ENCODE measurements at regions not wholly inside any gene's neighbourhood (a gene's known extent, or its start where the extent isn't known, plus 50 kb on each side); places are given as distances from the start of the nearest gene placed in this dataset.

DNA sequence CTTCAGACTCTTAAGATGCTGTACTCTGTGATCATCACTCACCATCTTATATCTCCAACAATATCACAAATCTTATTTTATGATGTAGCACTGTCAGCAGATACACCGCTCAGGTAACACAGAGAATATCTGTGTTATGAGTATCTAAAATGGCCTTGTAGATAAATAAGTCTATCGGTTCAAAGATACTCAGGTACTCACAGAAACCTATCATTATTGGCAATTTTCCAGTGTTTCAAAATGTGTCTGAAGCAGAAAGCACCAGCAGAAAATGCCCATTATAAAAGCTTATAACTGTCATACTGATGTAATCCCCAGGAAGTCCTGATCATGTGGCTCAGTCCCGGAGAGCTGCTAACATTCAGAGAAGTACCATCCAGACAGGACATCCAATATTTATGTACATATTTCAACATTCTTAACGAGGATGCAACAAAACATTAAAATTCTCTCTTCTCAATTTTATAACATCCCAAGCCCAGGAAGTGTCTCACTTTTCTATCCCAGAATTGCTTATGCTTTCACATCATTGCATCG, 190.7 kb upstream of the LMNTD1 start:
- TF ChIP-seq CTCF (conservative IDR thresholded peaks at IDR 0.05 in 1 of 2, IDR thresholded peaks at IDR 0.05 in 1 of 2; ENCODE audit: low read depth in 1 of 2, low read length in 2 of 2): no peak
- TF ChIP-seq EZH2 (IDR thresholded peaks at IDR 0.05; ENCODE audit: low read length, missing control alignments): no peak

Data from fibroblast of lung (primary cell).